ENCODE measurements at regions not wholly inside any gene's neighbourhood (a gene's known extent, or its start where the extent isn't known, plus 50 kb on each side); places are given as distances from the start of the nearest gene placed in this dataset.

DNA sequence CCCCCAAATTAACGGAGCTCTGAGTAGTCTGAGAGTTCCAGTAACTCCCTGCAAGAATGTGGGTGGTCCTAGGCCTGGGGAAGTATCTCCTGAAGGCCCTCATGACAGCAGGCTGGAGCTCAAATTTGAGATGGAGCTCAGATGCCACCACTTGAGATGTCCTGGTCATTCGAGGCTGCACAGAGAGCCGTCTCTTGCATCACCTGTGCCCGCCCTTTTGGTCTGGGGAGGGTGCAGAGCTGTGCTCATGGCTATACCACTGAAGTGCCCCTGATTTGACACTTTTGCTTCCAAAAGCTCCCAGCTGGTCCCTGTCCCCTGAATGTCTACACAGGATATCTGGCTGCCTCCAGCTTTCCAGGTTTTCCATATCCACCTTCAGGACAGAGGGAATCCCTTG, 214.0 kb upstream of the B3GAT1 start (continued):
- TF ChIP-seq, protein P1, sequence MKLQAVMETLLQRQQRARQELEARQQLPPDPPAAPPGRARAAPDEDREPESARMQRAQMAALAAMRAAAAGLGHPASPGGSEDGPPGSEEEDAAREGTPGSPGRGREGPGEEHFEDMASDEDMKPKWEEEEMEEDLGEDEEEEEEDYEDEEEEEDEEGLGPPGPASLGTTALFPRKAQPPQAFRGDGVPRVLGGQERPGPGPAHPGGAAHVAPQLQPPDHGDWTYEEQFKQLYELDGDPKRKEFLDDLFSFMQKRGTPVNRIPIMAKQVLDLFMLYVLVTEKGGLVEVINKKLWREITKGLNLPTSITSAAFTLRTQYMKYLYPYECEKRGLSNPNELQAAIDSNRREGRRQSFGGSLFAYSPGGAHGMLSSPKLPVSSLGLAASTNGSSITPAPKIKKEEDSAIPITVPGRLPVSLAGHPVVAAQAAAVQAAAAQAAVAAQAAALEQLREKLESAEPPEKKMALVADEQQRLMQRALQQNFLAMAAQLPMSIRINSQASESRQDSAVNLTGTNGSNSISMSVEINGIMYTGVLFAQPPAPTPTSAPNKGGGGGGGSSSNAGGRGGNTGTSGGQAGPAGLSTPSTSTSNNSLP (IDR thresholded peaks at IDR 0.05; ENCODE audit: borderline replicate concordance, low read depth, low read length): no peak
- TF ChIP-seq POLR2A (conservative IDR thresholded peaks at IDR 0.05) (no peak), NBN (IDR thresholded peaks at IDR 0.05; ENCODE audit: low read depth) (no peak), STAT5B (CRISPR knock-in tag; IDR thresholded peaks at IDR 0.05) (no peak)

- in situ Hi-C loops (cut with MboI): no loop called here
- no peaks in the 10 kb centered on the region for H3K79me2 ChIP-seq (ENCODE audit: control insufficient read depth, insufficient read depth, low read length)
- no peaks in the 10 kb centered on the region for H3K9me3 ChIP-seq (replicated peaks; ENCODE audit: control insufficient read depth, insufficient read depth, low read depth, low read length)
- no peak overlapping the region for H3K4me2 ChIP-seq (ENCODE audit: insufficient read depth, low read length)
- FAIRE-seq (no peak), DNase-seq (ENCODE audit: extremely low read depth in 1 of 4, low spot score in 3 of 4) (no peak), ATAC-seq (no peak)
- TF ChIP-seq POLR2G (IDR thresholded peaks at IDR 0.05; ENCODE audit: low read depth, low read length) (no peak), ELF2 (CRISPR knock-in tag; IDR thresholded peaks at IDR 0.05) (no peak), SLC30A9 (CRISPR knock-in tag; IDR thresholded peaks at IDR 0.05) (no peak), HDAC3 (IDR thresholded peaks at IDR 0.05; ENCODE audit: borderline replicate concordance, partially characterized antibody) (no peak), FOXA1 (IDR thresholded peaks at IDR 0.05; ENCODE audit: borderline replicate concordance) (no peak), RNF219 (CRISPR knock-in tag; IDR thresholded peaks at IDR 0.05) (no peak), KDM4B (IDR thresholded peaks at IDR 0.05; ENCODE audit: borderline replicate concordance in 2 of 2, low read depth in 1 of 2) (no peak), MTA3 (IDR thresholded peaks at IDR 0.05; ENCODE audit: borderline replicate concordance) (no peak), DMBX1 (CRISPR knock-in tag; IDR thresholded peaks at IDR 0.05; ENCODE audit: borderline replicate concordance) (no peak), MED1 (CRISPR knock-in tag; IDR thresholded peaks at IDR 0.05; ENCODE audit: borderline replicate concordance) (no peak)
- TF ChIP-seq, protein P2, sequence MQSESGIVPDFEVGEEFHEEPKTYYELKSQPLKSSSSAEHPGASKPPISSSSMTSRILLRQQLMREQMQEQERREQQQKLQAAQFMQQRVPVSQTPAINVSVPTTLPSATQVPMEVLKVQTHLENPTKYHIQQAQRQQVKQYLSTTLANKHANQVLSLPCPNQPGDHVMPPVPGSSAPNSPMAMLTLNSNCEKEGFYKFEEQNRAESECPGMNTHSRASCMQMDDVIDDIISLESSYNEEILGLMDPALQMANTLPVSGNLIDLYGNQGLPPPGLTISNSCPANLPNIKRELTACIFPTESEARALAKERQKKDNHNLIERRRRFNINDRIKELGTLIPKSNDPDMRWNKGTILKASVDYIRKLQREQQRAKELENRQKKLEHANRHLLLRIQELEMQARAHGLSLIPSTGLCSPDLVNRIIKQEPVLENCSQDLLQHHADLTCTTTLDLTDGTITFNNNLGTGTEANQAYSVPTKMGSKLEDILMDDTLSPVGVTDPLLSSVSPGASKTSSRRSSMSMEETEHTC (IDR thresholded peaks at IDR 0.05): no peak
- H4K20me1 ChIP-seq (replicated peaks; ENCODE audit: control insufficient read depth, insufficient read depth, low read length): no peaks in the 10 kb centered on the region
- 4% methylated on average over 3 of the region's 3 CpGs for WGBS (ENCODE audit: insufficient coverage, low coverage, missing lambda C conversion rate)
- intact Hi-C loops (cut with micrococcal nuclease): no loop called here
- H3K36me3 ChIP-seq (ENCODE audit: control insufficient read depth, insufficient read depth, low read length): no peaks in the 10 kb centered on the region
- peaks cover 8 to 19% of the 10 kb centered on the region in 2 experiments; a peak in 2 of 5 replicates for H3K27me3 ChIP-seq (ENCODE audit: control insufficient read depth in 2 of 2, insufficient read depth in 2 of 2, low read length in 2 of 2)
- POLR2A ChIA-PET: interaction anchor here (0.7 to 1.3 kb wide), 3 partner anchors 10 to 46 kb away, joined by 3 to 4 read pairs (median 4); no protein-coding TSS in a partner anchor
- H3K27ac ChIP-seq (ENCODE audit: extremely low read depth, low read depth, low read length): no peak overlapping the region
- no peaks in the 10 kb centered on the region for H3K9me1 ChIP-seq (ENCODE audit: control insufficient read depth, insufficient read depth, low read length)
- CTCF ChIA-PET (ENCODE audit: low intra/inter-chr PET ratio): no interaction called here
- H3K4me3 ChIP-seq: no peak overlapping the region
- no peak overlapping the region for H2AFZ ChIP-seq (ENCODE audit: low read depth, low read length)
- H3K4me1 ChIP-seq (replicated peaks in 1 of 2; ENCODE audit: control insufficient read depth in 2 of 2, insufficient read depth in 2 of 2, low read length in 2 of 2): no peaks in the 10 kb centered on the region
- no TSS peak for BruUV-seq (replicated peaks)
- H3K9ac ChIP-seq (ENCODE audit: insufficient read depth in 1 of 2, low read depth in 2 of 2, low read length in 2 of 2): no peak overlapping the region
These were observed 213.6 kb upstream of the B3GAT1 start for GRCh38 chr11:134625631-134626030.
